Adrenal gland (tissue), 9 donors: ENCODE measurements at regions not wholly inside any gene's neighbourhood (a gene's known extent, or its start where the extent isn't known, plus 50 kb on each side); places are given as distances from the start of the nearest gene placed in this dataset.

ENCODE experiments used
- DNase-seq, 7 donors: peaks; one replicate each; pipeline ENCODE4 v3.0.0-alpha.2; 2019 to 2020
- H3K27ac ChIP-seq, 5 donors: fragments of 200-600 bp; sonication (generic) in 4 of 5; 1 replicate in 3 of 5; 2 replicates in 2 of 5; pipeline versions ENCODE4 v1.5.1 to v1.8.0; 2016 to 2020; ENCODE audit warnings: mild to moderate bottlenecking in 1 of 5
- H3K27me3 ChIP-seq: fragments of 200-600 bp; 2 replicates; pipeline ENCODE4 v1.8.0; 2021
- H3K36me3 ChIP-seq, 2 donors: fragments of 200-600 bp; replicated peaks in 1 of 2; 1 replicate in 1 of 2; 2 replicates in 1 of 2; pipeline versions ENCODE4 v1.5.1 to v1.8.0; 2018 to 2022
- H3K4me1 ChIP-seq, 2 donors: fragments of 200-600 bp; replicated peaks in 1 of 2; 1 replicate in 1 of 2; 2 replicates in 1 of 2; pipeline versions ENCODE4 v1.5.1 to v1.8.0; 2018 to 2021
- H3K4me3 ChIP-seq, 4 donors: fragments of 200-600 bp; sonication (generic) in 3 of 4; one replicate each; pipeline ENCODE4 v1.5.1; 2016 to 2018
- H3K9me3 ChIP-seq, 3 donors: fragments of 200-600 bp; sonication (generic) in 1 of 3; replicated peaks in 1 of 3; 1 replicate in 2 of 3; 2 replicates in 1 of 3; pipeline versions ENCODE4 v1.5.1 to v1.8.0; 2016 to 2021
- CTCF ChIP-seq, 6 experiments: fragments of 450-650 bp in 4 of 6; fragments of 200-600 bp in 2 of 6; sonication (generic) in 1 of 6; IDR thresholded peaks; 1 replicate in 5 of 6; 2 replicates in 1 of 6; pipeline versions ENCODE4 v1.5.1 to v1.8.0; 2016 to 2021; ENCODE audit warnings: antibody characterized with exemption in 6 of 6, mild to moderate bottlenecking in 2 of 6, moderate library complexity in 1 of 6
- POLR2A ChIP-seq, 2 donors: fragments of 450-650 bp; IDR thresholded peaks; one replicate each; pipeline ENCODE4 v1.6.1; 2017; ENCODE audit warnings: antibody characterized with exemption in 2 of 2, mild to moderate bottlenecking in 2 of 2, moderate library complexity in 1 of 2
- WGBS, 4 donors: extraction: QIAGEN DNeasy Blood & Tissue Kit in 2 of 4; methylation state at CpG; one replicate each; pipeline versions ENCODE4 v1.1.5 to v1.1.7; 2013 to 2017; 5-methylcytosine and 5-hydroxymethylcytosine counted together
- intact Hi-C, 2 donors: fragments of 100-400 bp; cut with DNase I; formaldehyde crosslinking; loops; one replicate each; pipeline versions ENCODE4 v1.14.1 to v1.15.0; 2022 to 2023
- donor health status: healthy with polysubstance abuse.
- donor health status: Bipolar disorder and iron deficiency.
- donor health status: DM: yes; HTN: yes; CAD: no.
- donor health status: DM: no; HTN: no; CAD: no.
- donor health status: DM: no; HTN: no; CAD: no.

GRCh38 chr6:144895313-144896278 is 610.5 kb downstream of the UTRN start:
- no peaks in the 10 kb centered on the region for H3K4me1 ChIP-seq

DNA sequence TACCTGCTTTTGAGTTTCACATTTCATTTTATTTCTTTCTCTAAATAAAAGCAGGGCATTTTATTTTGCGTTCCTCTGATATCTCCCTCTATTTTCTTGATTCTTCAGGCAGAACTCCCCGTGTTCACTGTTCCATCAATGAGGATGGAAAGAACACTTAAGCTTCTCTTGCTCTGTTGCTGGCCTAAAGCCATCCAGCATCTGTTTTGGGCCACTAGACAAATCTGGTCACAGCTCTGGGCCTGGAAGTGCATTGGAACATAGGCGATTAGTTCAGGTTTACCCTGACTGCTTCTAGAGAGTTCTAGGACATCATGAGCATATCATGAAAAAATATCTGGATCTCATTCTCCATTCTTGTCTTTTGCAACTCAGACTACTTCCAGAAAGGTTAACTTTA is 611.2 kb downstream of the UTRN start:
- TF ChIP-seq POLR2A (IDR thresholded peaks at IDR 0.05) (no peak), CTCF (IDR thresholded peaks at IDR 0.05) (no peak)
- Histone ChIP-seq H3K4me3 (no peak overlapping the region), H3K36me3 (no peaks in the 10 kb centered on the region), H3K27me3 (no peaks in the 10 kb centered on the region), H3K4me1 (no peaks in the 10 kb centered on the region), H3K9me3 (no peaks in the 10 kb centered on the region), H3K27ac (no peak overlapping the region)
- 84 to 87% (median 86%) methylated on average over 3 of the region's 3 CpGs for WGBS, 4 donors
- intact Hi-C loops, result no loop called here
- DNase-seq, result no peak

More at GRCh38 chr6:144895313-144896278, 610.5 kb downstream of the UTRN start:
- Histone ChIP-seq H3K4me3 (no peak overlapping the region), H3K27ac (no peak overlapping the region), H3K9me3 (no peaks in the 10 kb centered on the region), H3K27me3 (no peaks in the 10 kb centered on the region), H3K36me3 (no peaks in the 10 kb centered on the region)
- WGBS, 4 donors, result 40 to 53% (median 50%) methylated on average over 8 of the region's 8 CpGs
- DNase-seq, result no peak
- TF ChIP-seq CTCF (IDR thresholded peaks at IDR 0.05) (no peak), POLR2A (IDR thresholded peaks at IDR 0.05) (no peak)
- intact Hi-C loops, result no loop called here

DNA sequence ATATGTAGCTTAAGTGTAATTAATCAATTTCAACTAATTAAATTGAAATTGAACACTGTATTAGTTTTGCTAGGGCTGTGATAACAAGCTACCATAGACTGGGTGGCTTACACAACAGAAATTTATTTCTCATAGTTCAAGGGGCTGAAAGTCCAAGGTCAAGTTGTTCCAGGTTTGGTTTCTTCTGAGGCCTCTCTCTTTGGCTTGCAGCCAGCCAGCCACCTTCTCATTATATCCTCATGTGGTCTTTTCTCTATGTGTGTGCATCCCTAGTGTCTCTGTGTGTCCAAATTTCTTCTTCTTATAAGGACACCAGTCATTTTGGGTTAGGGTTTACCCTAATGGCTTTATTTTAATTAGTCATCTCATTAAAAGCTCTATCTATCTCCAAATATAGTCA is 611.7 kb downstream of the UTRN start:
- Histone ChIP-seq H3K36me3 (no peaks in the 10 kb centered on the region), H3K4me3 (no peak overlapping the region), H3K9me3 (no peaks in the 10 kb centered on the region), H3K27ac (no peak overlapping the region), H3K4me1 (no peaks in the 10 kb centered on the region), H3K27me3 (no peaks in the 10 kb centered on the region)
- no peak for TF ChIP-seq POLR2A (IDR thresholded peaks at IDR 0.05)
- intact Hi-C loops, result no loop called here
- DNase-seq, result no peak

DNA sequence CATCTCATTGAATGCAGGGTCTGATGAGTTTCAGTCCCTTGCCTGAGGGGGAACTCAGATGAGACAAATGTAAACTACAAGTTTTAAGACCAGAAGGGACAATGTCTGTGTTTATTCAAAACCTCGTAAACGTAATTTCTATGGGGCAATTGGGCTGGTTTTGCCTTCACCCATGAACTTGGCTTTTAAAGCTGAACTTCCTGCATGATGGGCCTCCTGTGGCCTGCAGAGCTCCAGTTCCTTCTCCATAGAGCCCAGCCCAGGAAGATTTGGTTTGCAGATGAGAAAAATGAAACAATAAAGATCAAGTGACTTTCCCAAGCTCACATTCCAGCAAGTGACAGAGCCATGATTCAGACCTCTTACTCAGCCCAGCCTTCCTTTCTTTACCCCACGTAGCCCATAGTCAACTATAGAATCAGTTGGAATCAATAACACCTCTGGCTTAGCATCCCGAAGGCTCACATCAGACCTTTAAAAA is 612.3 kb downstream of the UTRN start:
- H3K4me1 ChIP-seq, result no peaks in the 10 kb centered on the region

More for the DNA sequence above, 612.3 kb downstream of the UTRN start:
- Histone ChIP-seq H3K36me3 (no peaks in the 10 kb centered on the region), H3K9me3 (no peaks in the 10 kb centered on the region), H3K27me3 (no peaks in the 10 kb centered on the region), H3K4me3 (no peak overlapping the region), H3K27ac (no peak overlapping the region)
- DNase-seq, result no peak
- intact Hi-C loops, result no loop called here
- 62 to 83% (median 80%) methylated on average over 4 of the region's 4 CpGs for WGBS, 4 donors
- TF ChIP-seq POLR2A (IDR thresholded peaks at IDR 0.05) (no peak), CTCF (IDR thresholded peaks at IDR 0.05) (no peak)
